Smooth muscle cell of the brain vasculature (primary cell): ENCODE measurements at regions not wholly inside any gene's neighbourhood (a gene's known extent, or its start where the extent isn't known, plus 50 kb on each side); places are given as distances from the start of the nearest gene placed in this dataset.

Source experiments
- DNase-seq: peaks from one replicate; pipeline ENCODE4 v3.0.0-alpha.2; 2012; ENCODE audit warnings: low read depth, low spot score

- DNase-seq, result no peak
Measured at GRCh38 chr1:229088711-229089110, 182.2 kb upstream of the RAB4A start.

- DNase-seq, result no peak
Measured at GRCh38 chr1:229089586-229090208, 181.2 kb upstream of the RAB4A start.

GRCh38 chr1:229091721-229092136 lies 179.2 kb upstream of the RAB4A start:
- no peak for DNase-seq

DNA sequence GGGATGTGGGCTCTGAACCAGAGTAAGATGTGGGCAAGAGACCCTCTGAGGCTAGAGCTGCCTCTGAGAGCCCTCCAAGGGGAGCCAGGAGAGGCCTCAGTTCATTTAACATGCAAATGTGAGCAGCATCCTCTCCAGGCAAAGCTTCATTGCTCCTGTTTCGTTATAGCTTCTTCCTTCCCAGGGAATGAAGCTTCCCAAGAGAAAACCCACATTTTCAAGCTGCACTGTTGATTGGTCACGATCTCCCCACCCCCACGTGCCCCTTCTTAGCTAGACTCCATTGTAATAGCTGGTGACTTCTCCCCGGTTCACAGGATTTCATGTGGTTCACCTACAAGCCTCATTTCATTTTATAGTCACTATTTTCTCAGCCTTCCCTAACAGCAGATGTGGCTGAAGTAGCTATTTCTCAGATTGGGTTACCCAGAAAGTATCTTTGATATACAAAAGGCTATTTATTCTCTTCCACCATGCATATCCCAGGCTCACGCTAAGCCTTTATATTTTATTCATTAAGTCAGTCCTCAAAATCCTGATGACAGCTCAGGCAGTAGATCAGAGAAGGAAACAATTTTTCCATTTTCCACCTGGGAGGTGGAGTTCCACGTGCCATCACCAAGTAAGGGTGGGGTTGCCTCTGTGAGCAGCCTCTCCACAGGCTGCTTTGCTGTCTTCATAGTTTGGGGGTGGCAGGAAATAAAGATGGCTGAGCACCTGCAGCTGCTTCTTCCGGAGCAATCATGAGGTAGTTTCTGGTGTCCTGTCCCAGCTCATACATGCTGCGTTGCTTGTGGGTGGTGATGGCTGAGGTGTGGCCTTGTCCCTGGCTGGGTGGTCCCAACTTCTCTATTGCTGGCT lies 178.3 kb upstream of the RAB4A start:
- no peak for DNase-seq

DNA sequence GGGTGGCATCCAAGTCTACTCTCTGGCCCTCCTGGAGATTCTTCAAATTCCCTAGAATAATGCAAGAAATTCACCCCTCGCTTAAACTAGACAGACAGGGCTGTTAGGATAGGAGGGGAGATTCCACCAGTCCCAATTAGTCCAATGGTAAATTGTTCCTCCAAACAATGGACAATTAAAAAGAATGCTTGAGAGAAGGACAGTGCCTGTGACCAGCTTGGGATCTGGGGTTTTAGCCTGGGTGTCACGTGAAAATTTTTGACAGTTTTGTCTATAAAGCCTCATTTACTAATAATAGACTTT lies 177.7 kb upstream of the RAB4A start:
- no peak for DNase-seq

- no peak for DNase-seq
Measured at GRCh38 chr1:229093609-229094336, 177.1 kb upstream of the RAB4A start.

GRCh38 chr1:229094476-229095311 lies 176.2 kb upstream of the RAB4A start:
- DNase-seq, result no peak

GRCh38 chr1:229095325-229095724 lies 175.6 kb upstream of the RAB4A start:
- no peak for DNase-seq

GRCh38 chr1:229097356-229097755 lies 173.6 kb upstream of the RAB4A start:
- DNase-seq, result no peak

- no peak for DNase-seq
Measured at GRCh38 chr1:229098361-229098760, 172.6 kb upstream of the RAB4A start.

GRCh38 chr1:229098903-229099578 lies 171.9 kb upstream of the RAB4A start:
- DNase-seq, result no peak

GRCh38 chr1:229101011-229101871 lies 169.7 kb upstream of the RAB4A start:
- DNase-seq, result no peak

DNA sequence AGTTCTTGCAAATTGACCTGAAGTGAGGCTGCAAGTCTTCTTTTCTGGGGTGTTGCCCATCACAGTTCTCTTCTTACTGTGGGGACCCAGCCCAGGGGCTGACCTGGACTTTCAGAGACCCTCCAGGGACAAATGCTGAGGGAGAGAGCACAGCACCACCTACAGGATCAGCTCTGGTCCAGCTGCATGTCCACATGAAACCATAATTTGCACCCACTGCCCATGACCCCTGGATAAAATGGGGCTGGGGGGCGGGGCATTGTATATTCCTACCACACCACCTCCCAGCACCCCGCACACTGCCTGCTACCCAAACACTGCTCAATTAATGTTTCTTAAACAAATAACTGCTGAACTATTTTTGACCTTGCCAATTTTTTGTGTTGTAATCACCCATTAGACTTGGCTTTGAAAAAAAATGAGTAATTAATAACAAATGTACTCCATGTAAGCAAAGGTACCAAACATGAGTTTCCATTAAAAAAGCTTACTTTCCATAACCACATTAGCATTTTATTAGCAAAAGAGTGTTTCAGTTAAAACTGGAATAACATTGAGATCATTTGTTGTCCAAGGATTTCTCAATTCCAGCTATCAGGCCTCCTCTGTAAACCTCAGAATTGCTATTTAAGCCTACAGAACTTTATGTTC lies 168.0 kb upstream of the RAB4A start:
- no peak for DNase-seq

- no peak for DNase-seq
Measured at GRCh38 chr1:229104654-229105053, 166.3 kb upstream of the RAB4A start.

DNA sequence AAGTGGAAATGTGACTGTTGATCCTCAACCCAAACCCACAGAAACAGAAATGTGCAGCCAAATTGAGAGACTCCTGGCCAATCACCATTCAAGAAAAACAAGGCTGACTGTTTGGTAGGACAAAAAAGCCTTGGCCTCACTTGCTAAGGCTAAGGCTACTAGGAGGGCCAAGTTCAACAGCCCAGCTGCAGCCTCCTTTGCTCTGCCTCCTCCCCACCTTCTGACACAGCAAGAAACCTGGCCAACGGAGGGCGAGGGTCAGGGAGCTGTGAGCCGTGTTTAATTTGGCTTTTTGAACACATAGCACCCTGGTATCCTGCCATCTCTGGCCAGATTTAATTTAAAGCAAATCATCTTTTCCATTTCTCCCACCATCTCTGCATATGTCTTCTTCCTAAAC lies 165.8 kb upstream of the RAB4A start:
- DNase-seq, result no peak

GRCh38 chr1:229105822-229106525 lies 164.9 kb upstream of the RAB4A start:
- no peak for DNase-seq

DNA sequence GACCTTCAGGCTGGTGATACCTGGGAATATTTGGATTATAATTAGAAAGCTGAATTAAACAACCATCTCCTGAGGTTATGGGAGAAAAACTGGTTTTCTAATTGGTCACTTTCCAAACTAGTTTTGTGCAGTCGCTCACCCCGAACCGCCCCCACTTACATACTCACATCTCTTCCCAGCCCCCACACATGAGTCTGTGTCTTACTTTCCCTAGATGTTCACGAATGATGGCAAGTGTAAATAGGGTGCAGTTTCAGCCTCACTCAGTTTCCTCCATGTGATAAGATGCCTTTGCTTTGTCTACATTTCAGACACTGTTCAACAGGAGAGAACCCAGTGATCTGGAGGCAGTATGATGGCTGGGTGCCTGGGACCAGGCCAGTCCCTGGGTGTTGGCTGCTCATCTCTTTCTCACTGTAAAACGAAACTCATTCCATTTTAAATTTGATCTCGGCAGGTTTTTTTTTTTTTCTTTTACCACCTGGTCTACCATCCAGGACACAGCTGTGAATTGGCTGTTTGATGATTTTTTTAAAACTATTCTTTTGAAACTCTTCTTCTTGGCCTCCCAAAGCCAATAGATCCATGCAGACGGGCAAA lies 164.3 kb upstream of the RAB4A start:
- no peak for DNase-seq

DNA sequence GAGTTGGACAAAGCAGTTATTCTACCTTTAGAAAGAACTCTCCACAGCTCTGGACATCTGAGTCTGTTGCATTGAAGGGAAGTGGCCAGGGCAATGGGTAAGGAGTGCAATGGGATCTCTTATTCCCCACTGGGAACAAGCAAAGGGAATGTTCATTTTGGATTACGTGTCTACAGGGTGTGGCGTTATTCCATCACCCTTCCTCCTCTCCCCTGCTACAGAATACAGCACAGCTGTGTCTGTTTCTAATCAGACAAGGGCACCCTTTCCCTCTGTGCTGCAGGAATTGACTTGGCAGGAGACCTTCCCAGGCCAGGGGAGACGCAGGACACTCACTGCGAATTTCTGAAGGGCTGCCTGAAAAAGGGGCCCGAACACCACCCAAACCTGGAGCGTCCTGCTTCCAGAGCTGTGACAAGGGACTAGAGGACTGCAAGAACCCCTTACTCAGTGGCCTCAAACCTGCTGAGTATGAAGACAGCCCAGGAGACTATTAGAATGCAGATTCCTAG lies 163.6 kb upstream of the RAB4A start:
- DNase-seq, result no peak

GRCh38 chr1:229107972-229108371 lies 162.9 kb upstream of the RAB4A start:
- no peak for DNase-seq
